ENCODE measurements at regions not wholly inside any gene's neighbourhood (a gene's known extent, or its start where the extent isn't known, plus 50 kb on each side); places are given as distances from the start of the nearest gene placed in this dataset.
"Not testable (repeated sequence)": the region's sequence is repeated elsewhere in the genome, so short reads cannot be mapped to it uniquely, and the experiment has no call there.

GRCh38 chr14:39668449-39668848, 236.2 kb upstream of the FBXO33 start:
- TF ChIP-seq POLR2A (IDR thresholded peaks at IDR 0.05) (no peak), POLR2AphosphoS5 (IDR thresholded peaks at IDR 0.05; ENCODE audit: insufficient read depth in 1 of 2, low read depth in 1 of 2) (no peak), CTCF (IDR thresholded peaks at IDR 0.05) (no peak)
- H3K9me3 ChIP-seq, result no peaks in the 10 kb centered on the region
- H3K4me1 ChIP-seq, result no peaks in the 10 kb centered on the region
- no peak for DNase-seq (ENCODE audit: extremely low spot score in 2 of 2)
- no peak overlapping the region for H3K4me3 ChIP-seq
- no peaks in the 10 kb centered on the region for H3K27me3 ChIP-seq
- no peak overlapping the region for H3K27ac ChIP-seq
- no peaks in the 10 kb centered on the region for H3K36me3 ChIP-seq
- intact Hi-C loops (cut with DNase I), result no loop called here

GRCh38 chr14:39666386-39666785, 234.2 kb upstream of the FBXO33 start:
- H3K36me3 ChIP-seq, result no peaks in the 10 kb centered on the region
- no peak for TF ChIP-seq POLR2AphosphoS5 (IDR thresholded peaks at IDR 0.05; ENCODE audit: insufficient read depth in 1 of 2, low read depth in 1 of 2)
- no peak for TF ChIP-seq POLR2A (IDR thresholded peaks at IDR 0.05)
- no peak for TF ChIP-seq CTCF (IDR thresholded peaks at IDR 0.05)
- no peak overlapping the region for H3K4me3 ChIP-seq
- no peak overlapping the region for H3K27ac ChIP-seq
- no peaks in the 10 kb centered on the region for H3K27me3 ChIP-seq
- H3K9me3 ChIP-seq, result no peaks in the 10 kb centered on the region
- DNase-seq (ENCODE audit: extremely low spot score in 2 of 2), result no peak
- intact Hi-C loops (cut with DNase I), result no loop called here
- H3K4me1 ChIP-seq, result no peaks in the 10 kb centered on the region

- H3K27ac ChIP-seq, result no peak overlapping the region
- no peak for DNase-seq (ENCODE audit: extremely low spot score in 2 of 2)
- intact Hi-C loops (cut with DNase I), result no loop called here
- H3K27me3 ChIP-seq, result no peaks in the 10 kb centered on the region
- H3K4me1 ChIP-seq, result no peaks in the 10 kb centered on the region
- no peaks in the 10 kb centered on the region for H3K36me3 ChIP-seq
- no peaks in the 10 kb centered on the region for H3K9me3 ChIP-seq
- no peak overlapping the region for H3K4me3 ChIP-seq
- TF ChIP-seq CTCF (IDR thresholded peaks at IDR 0.05) (no peak), POLR2AphosphoS5 (IDR thresholded peaks at IDR 0.05; ENCODE audit: insufficient read depth in 1 of 2, low read depth in 1 of 2) (no peak), POLR2A (IDR thresholded peaks at IDR 0.05) (no peak)
Measured at GRCh38 chr14:39665075-39665475, 232.8 kb upstream of the FBXO33 start.

- H3K27ac ChIP-seq, result no peak overlapping the region
- DNase-seq (ENCODE audit: extremely low spot score in 2 of 2), result no peak
- intact Hi-C loops (cut with DNase I), result no loop called here
Measured at GRCh38 chr14:39664646-39665045, 232.4 kb upstream of the FBXO33 start.

GRCh38 chr14:39641224-39641623, 209.0 kb upstream of the FBXO33 start:
- TF ChIP-seq CTCF (IDR thresholded peaks at IDR 0.05) (no peak), POLR2A (IDR thresholded peaks at IDR 0.05) (no peak), POLR2AphosphoS5 (IDR thresholded peaks at IDR 0.05; ENCODE audit: insufficient read depth in 1 of 2, low read depth in 1 of 2) (no peak)

More at GRCh38 chr14:39664646-39665045, 232.4 kb upstream of the FBXO33 start:
- Histone ChIP-seq H3K36me3 (no peaks in the 10 kb centered on the region), H3K4me3 (no peak overlapping the region), H3K9me3 (no peaks in the 10 kb centered on the region), H3K27me3 (no peaks in the 10 kb centered on the region), H3K4me1 (no peaks in the 10 kb centered on the region)
- TF ChIP-seq POLR2A (IDR thresholded peaks at IDR 0.05), result no peak
- TF ChIP-seq CTCF (IDR thresholded peaks at IDR 0.05), result no peak
- no peak for TF ChIP-seq POLR2AphosphoS5 (IDR thresholded peaks at IDR 0.05; ENCODE audit: insufficient read depth in 1 of 2, low read depth in 1 of 2)

GRCh38 chr14:39639009-39639408, 206.8 kb upstream of the FBXO33 start:
- intact Hi-C loops (cut with DNase I); H3K36me3 ChIP-seq; H3K4me1 ChIP-seq; H3K27me3 ChIP-seq; H3K27ac ChIP-seq; H3K4me3 ChIP-seq; H3K9me3 ChIP-seq; DNase-seq (ENCODE audit: extremely low spot score in 2 of 2): not testable (repeated sequence)

More at GRCh38 chr14:39641224-39641623, 209.0 kb upstream of the FBXO33 start:
- Histone ChIP-seq H3K27ac (no peak overlapping the region), H3K4me3 (no peak overlapping the region), H3K36me3 (no peaks in the 10 kb centered on the region), H3K27me3 (no peaks in the 10 kb centered on the region), H3K9me3 (no peaks in the 10 kb centered on the region), H3K4me1 (no peaks in the 10 kb centered on the region)
- no peak for DNase-seq (ENCODE audit: extremely low spot score in 2 of 2)
- intact Hi-C loops (cut with DNase I), result no loop called here
